GM19239 (cell line): ENCODE measurements at regions not wholly inside any gene's neighbourhood (a gene's known extent, or its start where the extent isn't known, plus 50 kb on each side); places are given as distances from the start of the nearest gene placed in this dataset.
"Not testable (repeated sequence)": the region's sequence is repeated elsewhere in the genome, so short reads cannot be mapped to it uniquely, and the experiment has no call there.

Experiments
- DNase-seq: peaks from one replicate; pipeline ENCODE4 v3.0.0; 2011; ENCODE audit warnings: low spot score; ENCODE audit not compliant: insufficient read length
- FAIRE-seq: peaks from 2 replicates; lab custom pipeline; 2011; peaks lifted over from hg19 to GRCh38; lab: Jason Lieb, UNC

- not testable (repeated sequence) for DNase-seq, FAIRE-seq
These were observed 215.0 kb downstream of the STIM2 start for GRCh38 chr4:27075603-27076002.

GRCh38 chr4:27078934-27079455, 218.4 kb downstream of the STIM2 start:
- FAIRE-seq (no peak), DNase-seq (no peak)

- no peak for FAIRE-seq
- peak; percentile 12 for DNase-seq
These were observed 221.3 kb downstream of the STIM2 start for GRCh38 chr4:27081675-27082586.

GRCh38 chr4:27082776-27083175, 222.1 kb downstream of the STIM2 start:
- no peak for FAIRE-seq
- DNase-seq: no peak

GRCh38 chr4:27084685-27085361, 224.2 kb downstream of the STIM2 start:
- no peak for DNase-seq

GRCh38 chr4:27085396-27085795, 224.8 kb downstream of the STIM2 start:
- DNase-seq (no peak), FAIRE-seq (no peak)

More at GRCh38 chr4:27084685-27085361, 224.2 kb downstream of the STIM2 start:
- FAIRE-seq: no peak

- FAIRE-seq (no peak), DNase-seq (no peak)
These were observed 226.8 kb downstream of the STIM2 start for GRCh38 chr4:27087306-27088045.

GRCh38 chr4:27088491-27088890, 227.8 kb downstream of the STIM2 start:
- FAIRE-seq: no peak
- no peak for DNase-seq

- no peak for DNase-seq
- FAIRE-seq: no peak
These were observed 228.5 kb downstream of the STIM2 start for GRCh38 chr4:27089186-27089585.

- FAIRE-seq (no peak), DNase-seq (no peak)
These were observed 229.8 kb downstream of the STIM2 start for GRCh38 chr4:27090406-27090805.

GRCh38 chr4:27094224-27094623, 233.6 kb downstream of the STIM2 start:
- no peak for DNase-seq
- FAIRE-seq: no peak

- no peak for DNase-seq
- FAIRE-seq: no peak
These were observed 234.1 kb downstream of the STIM2 start for GRCh38 chr4:27094783-27095182.

- FAIRE-seq (no peak), DNase-seq (no peak)
These were observed 235.6 kb downstream of the STIM2 start for GRCh38 chr4:27096142-27096824.

GRCh38 chr4:27098034-27098433, 237.4 kb downstream of the STIM2 start:
- DNase-seq: no peak
- FAIRE-seq: no peak

GRCh38 chr4:27100713-27101112, 240.1 kb downstream of the STIM2 start:
- FAIRE-seq: no peak
- no peak for DNase-seq

GRCh38 chr4:27101126-27101525, 240.5 kb downstream of the STIM2 start:
- no peak for FAIRE-seq
- no peak for DNase-seq

- FAIRE-seq: no peak
- no peak for DNase-seq
These were observed 240.9 kb downstream of the STIM2 start for GRCh38 chr4:27101561-27101960.

- FAIRE-seq: no peak
These were observed 251.0 kb downstream of the STIM2 start for GRCh38 chr4:27111627-27112026.

GRCh38 chr4:27112587-27112986, 251.9 kb downstream of the STIM2 start:
- DNase-seq: no peak
- no peak for FAIRE-seq

More at GRCh38 chr4:27111627-27112026, 251.0 kb downstream of the STIM2 start:
- DNase-seq: no peak

GRCh38 chr4:27115221-27115620, 254.6 kb downstream of the STIM2 start:
- FAIRE-seq (no peak), DNase-seq (no peak)
